B cell (primary cell): ENCODE measurements at regions not wholly inside any gene's neighbourhood (a gene's known extent, or its start where the extent isn't known, plus 50 kb on each side); places are given as distances from the start of the nearest gene placed in this dataset.

ENCODE experiments used
- ATAC-seq: fragments of 200-7000 bp; cut with Tn5 transposase; one replicate; pipeline ENCODE4 v1.10.0; 2021; ENCODE audit warnings: low read depth, mild to moderate bottlenecking, moderate number of reproducible peaks, moderate library complexity
- CTCF ChIA-PET: fragments of 350-600 bp; sonication (Branson Sonifier 250); formaldehyde crosslinking; loops from one replicate; lab custom pipeline; 2021; ENCODE audit warnings: antibody characterized with exemption, inconsistent platforms; lab: Charles Lee
- POLR2A ChIA-PET: fragments of 350-600 bp; sonication (Branson Sonifier 250); formaldehyde crosslinking; loops from one replicate; lab custom pipeline; 2021; ENCODE audit warnings: antibody characterized with exemption; lab: Charles Lee
- DNase-seq: peaks from one replicate; pipeline ENCODE4 v3.0.0; 2013
- H2AFZ ChIP-seq: 2 replicates; pipeline ENCODE4 v1.6.1; 2012; ENCODE audit warnings: mild to moderate bottlenecking, low read depth, low read length; ENCODE audit not compliant: insufficient read depth, poor library complexity, severe bottlenecking
- H3K27ac ChIP-seq, 2 donors: 1 replicate in 1 of 2; 2 replicates in 1 of 2; pipeline ENCODE4 v1.5.1; 2012 to 2013; ENCODE audit warnings: low read length in 2 of 2, mild to moderate bottlenecking in 2 of 2, moderate library complexity in 1 of 2
- H3K27me3 ChIP-seq, 4 experiments: fragments of 200-600 bp in 1 of 4; sonication (generic) in 1 of 4; replicated peaks in 1 of 4; 1 replicate in 2 of 4; 2 replicates in 2 of 4; pipeline versions ENCODE4 v1.6.1 to v1.7.0; 2013 to 2016; ENCODE audit warnings: low read length in 3 of 4, mild to moderate bottlenecking in 2 of 4, mixed read lengths in 1 of 4, moderate library complexity in 1 of 4; ENCODE audit not compliant: insufficient read depth in 4 of 4, control insufficient read depth in 3 of 4; ENCODE audit errors: control extremely low read depth in 1 of 4
- H3K36me3 ChIP-seq, 2 experiments: replicated peaks in 1 of 2; 1 replicate in 1 of 2; 2 replicates in 1 of 2; pipeline versions ENCODE4 v1.6.1 to v1.7.1; 2013; ENCODE audit warnings: low read length in 1 of 2; ENCODE audit not compliant: insufficient read depth in 2 of 2, control insufficient read depth in 1 of 2; ENCODE audit errors: control extremely low read depth in 1 of 2, extremely low read depth in 1 of 2
- H3K4me1 ChIP-seq, 2 donors: fragments of 200-600 bp in 1 of 2; sonication (generic) in 1 of 2; 1 replicate in 1 of 2; 2 replicates in 1 of 2; pipeline versions ENCODE4 v1.5.1 to v1.6.1; 2013 to 2017; ENCODE audit warnings: low read length in 2 of 2; ENCODE audit not compliant: control insufficient read depth in 2 of 2, insufficient read depth in 2 of 2
- H3K4me2 ChIP-seq: replicated peaks from 2 replicates; pipeline ENCODE3; 2012; ENCODE audit warnings: mild to moderate bottlenecking, low read depth, low read length; ENCODE audit not compliant: poor library complexity, severe bottlenecking
- H3K4me3 ChIP-seq, 5 experiments: fragments of 200-600 bp in 1 of 5; sonication (generic) in 1 of 5; 1 replicate in 3 of 5; 2 replicates in 2 of 5; pipeline versions ENCODE4 v1.5.1 to v1.7.0; 2011 to 2016; ENCODE audit warnings: low read length in 4 of 5, mild to moderate bottlenecking in 4 of 5, low read depth in 2 of 5, control low read depth in 1 of 5, moderate library complexity in 1 of 5; ENCODE audit not compliant: insufficient read depth in 1 of 5; ENCODE audit errors: control extremely low read depth in 1 of 5, extremely low read depth in 1 of 5
- H3K79me2 ChIP-seq: fragments of 200-600 bp; sonication (generic); one replicate; pipeline ENCODE4 v1.6.0; 2016; ENCODE audit warnings: low read length; ENCODE audit not compliant: control insufficient read depth, insufficient read depth
- H3K9ac ChIP-seq: fragments of 200-600 bp; sonication (generic); 2 replicates; pipeline ENCODE4 v1.6.1; 2017; ENCODE audit warnings: mild to moderate bottlenecking, low read length, moderate library complexity
- H3K9me3 ChIP-seq, 3 donors: one replicate each; pipeline versions ENCODE4 v1.6.1 to v1.7.1; 2013; ENCODE audit warnings: low read length in 2 of 3; ENCODE audit not compliant: control insufficient read depth in 2 of 3, insufficient read depth in 1 of 3; ENCODE audit errors: control extremely low read depth in 1 of 3
- H4K20me1 ChIP-seq: 2 replicates; pipeline ENCODE4 v1.6.0; 2012; ENCODE audit warnings: mild to moderate bottlenecking, low read length; ENCODE audit not compliant: insufficient read depth, control insufficient read depth, poor library complexity, severe bottlenecking
- H3K27ac Mint-ChIP-seq: one replicate; pipeline ENCODE4 v1.8.0; 2021; ENCODE audit warnings: mixed read lengths
- H3K27me3 Mint-ChIP-seq: one replicate; pipeline ENCODE4 v1.8.0; 2021; ENCODE audit warnings: mixed read lengths
- H3K4me1 Mint-ChIP-seq: one replicate; pipeline ENCODE4 v1.8.0; 2021; ENCODE audit warnings: mixed read lengths
- H3K4me3 Mint-ChIP-seq: one replicate; pipeline ENCODE4 v1.8.0; 2021; ENCODE audit warnings: mixed read lengths
- H3K9me3 Mint-ChIP-seq: one replicate; pipeline ENCODE4 v1.8.0; 2022; ENCODE audit warnings: mixed read lengths; ENCODE audit not compliant: insufficient read depth
- CTCF ChIP-seq: fragments of 200-600 bp; IDR thresholded peaks from one replicate; pipeline ENCODE4 v1.8.0; 2022; ENCODE audit warnings: antibody characterized with exemption, mild to moderate bottlenecking
- EZH2 ChIP-seq: IDR thresholded peaks from 2 replicates; pipeline ENCODE4 v1.6.1; 2012; ENCODE audit warnings: borderline replicate concordance, low read depth, mild to moderate bottlenecking, moderate library complexity, low read length; ENCODE audit not compliant: insufficient read depth, poor library complexity, severe bottlenecking
- WGBS: methylation state at CpG from one replicate; pipeline ENCODE4 v1.1.5; 2013; ENCODE audit warnings: missing lambda C conversion rate; ENCODE audit not compliant: insufficient coverage; 5-methylcytosine and 5-hydroxymethylcytosine counted together
- intact Hi-C: fragments of 100-400 bp; cut with micrococcal nuclease; formaldehyde crosslinking; loops from one replicate; pipeline ENCODE4 v1.10.0; 2022

GRCh38 chr1:163932901-163933300, 611.1 kb downstream of the NUF2 start:
- H3K4me2 ChIP-seq, result no peak overlapping the region
- H3K9me3 ChIP-seq, result peaks cover 0 to 4% (median 0%) of the 10 kb centered on the region in 3 donors
- no peaks in the 10 kb centered on the region for H3K27me3 ChIP-seq
- no peak overlapping the region for H3K27ac Mint-ChIP-seq
- no peak overlapping the region for H3K27ac ChIP-seq
- H3K4me3 ChIP-seq, result no peak overlapping the region
- ATAC-seq (no peak), DNase-seq (no peak)
- no peak overlapping the region for H2AFZ ChIP-seq
- no peak overlapping the region for H3K9ac ChIP-seq
- POLR2A ChIA-PET, result no interaction called here
- H3K4me3 Mint-ChIP-seq, result no peak overlapping the region
- no peaks in the 10 kb centered on the region for H3K9me3 Mint-ChIP-seq
- H3K4me1 Mint-ChIP-seq, result no peaks in the 10 kb centered on the region
- no peaks in the 10 kb centered on the region for H4K20me1 ChIP-seq
- 75% methylated on average over 1 of the region's 3 CpGs for WGBS
- H3K27me3 Mint-ChIP-seq, result no peaks in the 10 kb centered on the region
- no peaks in the 10 kb centered on the region for H3K36me3 ChIP-seq
- CTCF ChIA-PET, result no interaction called here
- intact Hi-C loops, result no loop called here
- H3K4me1 ChIP-seq, result no peaks in the 10 kb centered on the region
- H3K79me2 ChIP-seq, result no peaks in the 10 kb centered on the region
- TF ChIP-seq CTCF (no peak), EZH2 (no peak)

GRCh38 chr1:163933437-163933836, 611.7 kb downstream of the NUF2 start:
- H3K9me3 Mint-ChIP-seq, result no peaks in the 10 kb centered on the region
- DNase-seq, result no peak
- POLR2A ChIA-PET, result no interaction called here

More at GRCh38 chr1:163933437-163933836, 611.7 kb downstream of the NUF2 start:
- Histone ChIP-seq H3K4me2 (no peak overlapping the region), H3K36me3 (no peaks in the 10 kb centered on the region), H4K20me1 (no peaks in the 10 kb centered on the region), H3K4me1 (no peaks in the 10 kb centered on the region), H3K27me3 (no peaks in the 10 kb centered on the region), H2AFZ (no peak overlapping the region), H3K4me3 (no peak overlapping the region), H3K79me2 (no peaks in the 10 kb centered on the region), H3K9ac (no peak overlapping the region), H3K9me3 (peaks cover 0 to 4% (median 0%) of the 10 kb centered on the region in 3 donors), H3K27ac (no peak overlapping the region)
- no peaks in the 10 kb centered on the region for H3K4me1 Mint-ChIP-seq
- TF ChIP-seq EZH2 (no peak), CTCF (no peak)
- no peaks in the 10 kb centered on the region for H3K27me3 Mint-ChIP-seq
- H3K27ac Mint-ChIP-seq, result no peak overlapping the region
- 83% methylated on average over 3 of the region's 3 CpGs for WGBS
- ATAC-seq, result no peak
- H3K4me3 Mint-ChIP-seq, result no peak overlapping the region
- CTCF ChIA-PET, result no interaction called here
- intact Hi-C loops, result no loop called here
